CD4-positive, CD25-positive, alpha-beta regulatory T cell (primary cell): ENCODE measurements at regions not wholly inside any gene's neighbourhood (a gene's known extent, or its start where the extent isn't known, plus 50 kb on each side); places are given as distances from the start of the nearest gene placed in this dataset.

Experiments
- ATAC-seq, 2 donors: fragments of 150-1000 bp; cut with Tn5 transposase; one replicate each; pipeline ENCODE4 v1.10.0; 2021; ENCODE audit warnings: low read depth in 2 of 2, moderate number of reproducible peaks in 2 of 2, moderate library complexity in 1 of 2
- DNase-seq, 3 donors: peaks; one replicate each; pipeline versions ENCODE4 v3.0.0 to v3.0.0-alpha.2; 2012 to 2022; ENCODE audit warnings: mixed read lengths in 1 of 3
- H3K27ac ChIP-seq: one replicate; pipeline ENCODE4 v1.7.0; 2013; ENCODE audit warnings: mild to moderate bottlenecking, low read length; ENCODE audit not compliant: insufficient read depth, poor library complexity, severe bottlenecking
- H3K27me3 ChIP-seq: one replicate; pipeline ENCODE4 v1.7.0; 2013; ENCODE audit warnings: low read length; ENCODE audit not compliant: control insufficient read depth, insufficient read depth
- H3K36me3 ChIP-seq: one replicate; pipeline ENCODE4 v1.7.0; 2013; ENCODE audit warnings: mild to moderate bottlenecking, low read length, moderate library complexity; ENCODE audit not compliant: control insufficient read depth, insufficient read depth
- H3K4me1 ChIP-seq: 2 replicates; pipeline ENCODE4 v1.7.0; 2013; ENCODE audit warnings: mild to moderate bottlenecking, low read length; ENCODE audit not compliant: insufficient read depth, control insufficient read depth, poor library complexity, severe bottlenecking
- H3K4me3 ChIP-seq: one replicate; pipeline ENCODE4 v1.7.0; 2013; ENCODE audit warnings: low read depth, mild to moderate bottlenecking, low read length, moderate library complexity
- H3K9me3 ChIP-seq, 2 experiments: 1 replicate in 1 of 2; 2 replicates in 1 of 2; pipeline ENCODE4 v1.7.0; 2013; ENCODE audit warnings: low read length in 2 of 2, mild to moderate bottlenecking in 1 of 2, moderate library complexity in 1 of 2; ENCODE audit not compliant: control insufficient read depth in 2 of 2
- H3K27ac Mint-ChIP-seq, 3 donors: one replicate each; pipeline ENCODE4 v1.8.0; 2020 to 2022; ENCODE audit warnings: mild to moderate bottlenecking in 3 of 3, mixed read lengths in 3 of 3, moderate library complexity in 2 of 3
- H3K27me3 Mint-ChIP-seq: one replicate; pipeline ENCODE4 v1.8.0; 2022; ENCODE audit warnings: mild to moderate bottlenecking, mixed read lengths
- H3K36me3 Mint-ChIP-seq: one replicate; pipeline ENCODE4 v1.8.0; 2020; ENCODE audit warnings: mixed read lengths
- H3K4me1 Mint-ChIP-seq, 4 donors: one replicate each; pipeline ENCODE4 v1.8.0; 2020 to 2022; ENCODE audit warnings: mixed read lengths in 4 of 4, mild to moderate bottlenecking in 1 of 4
- H3K4me3 Mint-ChIP-seq, 4 donors: one replicate each; pipeline ENCODE4 v1.8.0; 2020 to 2022; ENCODE audit warnings: mild to moderate bottlenecking in 4 of 4, mixed read lengths in 4 of 4, moderate library complexity in 3 of 4
- H3K9me3 Mint-ChIP-seq, 7 donors: one replicate each; pipeline ENCODE4 v1.8.0; 2020 to 2022; ENCODE audit warnings: mixed read lengths in 7 of 7, mild to moderate bottlenecking in 3 of 7, moderate library complexity in 2 of 7

DNA sequence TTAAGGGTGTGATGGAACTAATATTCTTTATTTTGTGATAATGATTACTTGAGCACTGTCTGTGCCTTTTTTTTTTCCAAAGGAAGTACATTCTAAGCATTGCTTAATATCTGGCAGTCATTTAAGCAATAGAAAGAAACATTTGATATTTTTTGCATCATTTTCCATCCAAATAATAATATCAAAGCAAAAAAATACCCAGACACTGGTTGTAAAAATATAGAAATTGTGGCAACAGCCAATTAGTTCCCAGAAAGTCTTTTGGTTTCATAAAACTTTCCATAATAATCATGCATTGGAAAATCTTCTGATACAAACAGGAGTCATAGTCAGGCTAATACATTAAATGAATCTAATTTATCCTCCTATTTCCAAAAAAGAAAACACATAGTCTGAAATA, 629.3 kb upstream of the ADAMTS5 start:
- no peaks in the 10 kb centered on the region for H3K9me3 ChIP-seq
- Mint-ChIP-seq H3K4me1 (no peaks in the 10 kb centered on the region), H3K4me3 (no peak overlapping the region), H3K36me3 (no peaks in the 10 kb centered on the region), H3K27ac (no peak overlapping the region), H3K9me3 (peaks cover 2 to 14% (median 4%) of the 10 kb centered on the region in 7 donors), H3K27me3 (no peaks in the 10 kb centered on the region)
- H3K27ac ChIP-seq = no peak overlapping the region
- no peaks in the 10 kb centered on the region for H3K4me1 ChIP-seq
- H3K27me3 ChIP-seq = no peaks in the 10 kb centered on the region
- DNase-seq (no peak), ATAC-seq (no peak)
- H3K4me3 ChIP-seq = no peak overlapping the region
- H3K36me3 ChIP-seq = no peaks in the 10 kb centered on the region

DNA sequence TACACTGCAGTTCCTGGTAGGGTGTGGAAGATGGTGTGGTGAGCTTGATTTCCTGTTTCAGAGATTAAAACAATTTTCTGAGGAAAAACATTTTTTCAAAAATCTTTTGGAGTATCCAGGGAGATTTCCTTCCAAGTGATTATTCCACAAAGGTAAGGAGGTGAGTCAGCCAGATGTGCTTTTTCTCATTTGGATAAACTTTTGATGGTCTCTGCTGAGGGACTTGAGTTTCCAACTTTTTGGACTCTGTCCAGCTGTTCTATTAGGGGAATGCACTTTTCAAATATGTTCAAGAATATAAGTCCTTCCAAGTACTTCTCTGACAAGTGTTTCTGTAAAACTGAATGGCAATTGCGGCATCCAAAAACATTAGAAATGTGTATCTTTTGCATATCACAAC, 628.8 kb upstream of the ADAMTS5 start:
- no peak for DNase-seq
- Mint-ChIP-seq H3K27me3 (no peaks in the 10 kb centered on the region), H3K9me3 (peaks cover 2 to 12% (median 4%) of the 10 kb centered on the region in 7 donors), H3K4me3 (no peak overlapping the region), H3K27ac (no peak overlapping the region), H3K36me3 (no peaks in the 10 kb centered on the region), H3K4me1 (no peaks in the 10 kb centered on the region)
- Histone ChIP-seq H3K27ac (no peak overlapping the region), H3K4me3 (no peak overlapping the region), H3K27me3 (no peaks in the 10 kb centered on the region), H3K36me3 (no peaks in the 10 kb centered on the region), H3K9me3 (no peaks in the 10 kb centered on the region), H3K4me1 (no peaks in the 10 kb centered on the region)
- ATAC-seq = no peak

DNA sequence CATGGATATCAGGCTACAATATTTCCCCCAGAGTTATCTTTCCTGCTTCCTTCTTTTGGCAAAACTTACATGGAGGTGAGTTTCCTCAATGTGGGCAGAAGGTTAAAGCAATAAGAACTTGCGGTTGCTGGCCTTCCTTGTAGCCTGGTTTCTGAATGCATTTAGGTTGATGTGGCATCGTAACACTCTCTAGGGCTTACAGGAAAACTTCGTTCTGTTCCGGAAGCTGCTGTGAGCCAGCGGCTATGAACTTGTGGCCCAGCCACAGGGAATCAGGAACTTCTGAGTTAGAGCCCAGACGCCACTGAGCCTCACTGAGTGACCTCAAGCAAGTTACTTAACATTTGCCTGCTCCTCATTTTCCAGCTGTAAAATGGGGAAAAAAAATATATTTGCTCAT, 623.4 kb upstream of the ADAMTS5 start:
- ATAC-seq (no peak), DNase-seq (no peak)
- Mint-ChIP-seq H3K9me3 (peaks cover 0 to 3% (median under 1%) of the 10 kb centered on the region in 7 donors), H3K4me3 (no peak overlapping the region), H3K4me1 (no peaks in the 10 kb centered on the region), H3K27me3 (no peaks in the 10 kb centered on the region), H3K36me3 (no peaks in the 10 kb centered on the region), H3K27ac (no peak overlapping the region)
- Histone ChIP-seq H3K4me3 (no peak overlapping the region), H3K9me3 (no peaks in the 10 kb centered on the region), H3K36me3 (no peaks in the 10 kb centered on the region), H3K4me1 (no peaks in the 10 kb centered on the region), H3K27me3 (no peaks in the 10 kb centered on the region), H3K27ac (no peak overlapping the region)

DNA sequence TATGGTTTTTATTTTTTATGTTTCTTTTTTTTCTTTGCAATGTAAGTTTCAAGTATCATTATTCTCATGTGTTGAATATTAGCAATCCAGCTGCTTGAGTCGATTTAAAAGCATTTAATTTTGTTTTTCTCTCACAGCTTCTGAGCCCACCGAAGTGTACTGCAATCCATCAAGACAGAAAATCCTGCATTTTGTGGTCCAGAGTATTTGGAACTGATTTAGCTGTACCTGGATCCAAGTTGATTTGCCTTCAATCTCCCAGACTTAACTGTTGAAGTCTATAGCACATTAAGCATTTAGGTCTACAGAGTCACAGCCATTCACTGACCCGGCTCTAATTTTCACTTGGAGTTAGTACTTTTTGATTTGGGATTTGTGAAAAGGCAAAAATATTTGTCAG, 622.9 kb upstream of the ADAMTS5 start:
- H3K4me1 Mint-ChIP-seq = no peaks in the 10 kb centered on the region
- Histone ChIP-seq H3K27ac (no peak overlapping the region), H3K36me3 (no peaks in the 10 kb centered on the region), H3K4me1 (no peaks in the 10 kb centered on the region), H3K4me3 (no peak overlapping the region), H3K27me3 (no peaks in the 10 kb centered on the region), H3K9me3 (no peaks in the 10 kb centered on the region)
- H3K27me3 Mint-ChIP-seq = no peaks in the 10 kb centered on the region
- DNase-seq (no peak), ATAC-seq (no peak)
- H3K27ac Mint-ChIP-seq = no peak overlapping the region
- H3K9me3 Mint-ChIP-seq = peaks cover 0 to 4% (median under 1%) of the 10 kb centered on the region in 7 donors
- H3K36me3 Mint-ChIP-seq = no peaks in the 10 kb centered on the region
- H3K4me3 Mint-ChIP-seq = no peak overlapping the region

DNA sequence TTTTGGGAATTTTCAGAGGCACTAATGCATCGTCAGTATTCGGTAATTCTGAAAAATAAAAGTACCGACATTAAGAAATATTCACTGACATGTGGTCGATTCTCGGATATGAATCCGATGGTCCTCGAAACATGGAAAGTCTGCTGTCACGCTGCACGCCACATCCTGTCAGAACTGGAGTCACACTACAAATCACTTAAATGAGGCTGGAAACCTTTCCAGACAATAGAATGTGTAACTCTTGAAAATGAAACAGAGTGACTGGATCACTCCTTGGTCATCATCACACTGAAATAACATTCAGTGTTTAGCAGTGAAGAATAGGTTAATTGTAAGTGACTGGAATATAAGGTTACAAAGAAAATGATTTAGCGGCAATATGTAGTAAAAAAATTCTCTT, 620.1 kb upstream of the ADAMTS5 start:
- DNase-seq = no peak
- Histone ChIP-seq H3K36me3 (no peaks in the 10 kb centered on the region), H3K27me3 (no peaks in the 10 kb centered on the region), H3K27ac (no peak overlapping the region), H3K9me3 (no peaks in the 10 kb centered on the region), H3K4me3 (no peak overlapping the region), H3K4me1 (no peaks in the 10 kb centered on the region)
- Mint-ChIP-seq H3K27ac (no peak overlapping the region), H3K4me1 (no peaks in the 10 kb centered on the region), H3K9me3 (peaks cover 0 to 4% (median 2%) of the 10 kb centered on the region in 7 donors), H3K27me3 (no peaks in the 10 kb centered on the region), H3K4me3 (no peak overlapping the region), H3K36me3 (no peaks in the 10 kb centered on the region)
- no peak for ATAC-seq

DNA sequence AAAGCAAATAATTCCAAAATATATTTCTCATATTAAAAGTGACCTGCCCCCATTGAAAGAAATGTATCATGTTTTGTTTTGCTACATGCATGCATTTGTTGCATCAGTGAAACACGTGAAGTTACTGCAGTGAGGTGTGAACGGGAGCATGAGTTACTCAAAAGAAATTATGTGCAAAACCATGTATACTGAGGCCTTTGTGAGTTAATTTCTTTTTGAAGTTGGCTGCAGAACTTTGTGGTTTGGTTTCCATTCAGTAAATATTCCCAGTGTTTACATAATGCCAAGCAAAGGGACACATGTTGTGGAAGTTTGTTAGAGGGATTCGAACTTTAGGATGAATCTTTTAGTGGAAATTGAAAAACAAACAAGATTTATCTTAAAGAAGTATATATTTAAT, 619.4 kb upstream of the ADAMTS5 start:
- Histone ChIP-seq H3K36me3 (no peaks in the 10 kb centered on the region), H3K27me3 (no peaks in the 10 kb centered on the region), H3K4me1 (no peaks in the 10 kb centered on the region), H3K4me3 (no peak overlapping the region), H3K27ac (no peak overlapping the region), H3K9me3 (no peaks in the 10 kb centered on the region)
- H3K27ac Mint-ChIP-seq = no peak overlapping the region
- no peak overlapping the region for H3K4me3 Mint-ChIP-seq
- no peak for ATAC-seq
- no peaks in the 10 kb centered on the region for H3K36me3 Mint-ChIP-seq
- DNase-seq = no peak
- no peaks in the 10 kb centered on the region for H3K27me3 Mint-ChIP-seq
- no peaks in the 10 kb centered on the region for H3K4me1 Mint-ChIP-seq
- peaks cover 0 to 4% (median 2%) of the 10 kb centered on the region in 7 donors for H3K9me3 Mint-ChIP-seq

DNA sequence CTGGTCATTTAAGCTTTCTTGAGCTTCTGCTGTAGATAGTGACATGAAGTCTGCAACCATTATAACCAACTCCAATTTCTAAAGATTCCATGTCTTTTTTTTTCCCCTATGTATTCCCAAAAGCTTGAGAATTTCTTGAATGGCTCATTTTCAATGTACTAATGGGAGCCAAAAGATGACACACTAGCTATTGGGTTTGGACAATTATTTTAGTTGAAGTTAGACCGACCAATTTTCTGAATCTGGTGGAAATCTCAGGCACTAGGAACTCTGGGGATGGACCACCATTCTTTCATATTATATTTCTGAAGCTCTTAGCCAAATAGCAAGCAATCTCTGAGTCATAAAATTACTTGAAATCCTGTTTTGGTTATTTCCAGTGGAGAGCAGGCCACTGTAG, 617.4 kb upstream of the ADAMTS5 start:
- no peak overlapping the region for H3K27ac ChIP-seq
- Mint-ChIP-seq H3K36me3 (no peaks in the 10 kb centered on the region), H3K27me3 (no peaks in the 10 kb centered on the region), H3K4me1 (no peaks in the 10 kb centered on the region), H3K4me3 (no peak overlapping the region), H3K27ac (no peak overlapping the region), H3K9me3 (peaks cover 0 to 8% (median 4%) of the 10 kb centered on the region in 7 donors)
- no peaks in the 10 kb centered on the region for H3K9me3 ChIP-seq
- no peaks in the 10 kb centered on the region for H3K4me1 ChIP-seq
- H3K27me3 ChIP-seq = no peaks in the 10 kb centered on the region
- no peak overlapping the region for H3K4me3 ChIP-seq
- DNase-seq (no peak), ATAC-seq (no peak)
- H3K36me3 ChIP-seq = no peaks in the 10 kb centered on the region

DNA sequence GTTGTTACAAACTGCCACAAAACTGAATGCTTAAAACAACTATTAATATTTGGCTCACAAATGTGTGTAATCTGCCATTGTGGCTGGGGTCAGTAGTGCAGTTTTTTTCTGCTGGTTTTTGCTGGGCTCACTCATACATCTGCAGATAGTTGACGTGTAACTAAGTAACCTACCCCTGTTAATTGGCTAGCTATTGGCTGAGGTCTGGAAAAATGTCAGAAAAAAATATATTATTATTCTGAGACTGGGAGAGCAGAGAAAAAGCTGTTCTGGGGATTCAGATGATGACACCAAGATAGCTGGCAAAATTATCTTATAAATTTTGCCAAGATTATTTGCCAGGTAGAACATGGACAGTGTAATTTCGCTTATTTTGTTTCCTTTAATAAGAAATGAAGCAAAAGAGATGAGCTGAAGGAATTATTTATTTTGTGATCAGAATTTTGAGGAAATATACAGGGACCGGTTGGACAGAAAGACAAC, 616.1 kb upstream of the ADAMTS5 start:
- no peaks in the 10 kb centered on the region for H3K36me3 ChIP-seq
- peaks cover 0 to 9% (median 4%) of the 10 kb centered on the region in 7 donors for H3K9me3 Mint-ChIP-seq
- no peak overlapping the region for H3K4me3 ChIP-seq

More for the DNA sequence above, 616.1 kb upstream of the ADAMTS5 start:
- no peak overlapping the region for H3K27ac Mint-ChIP-seq
- H3K27me3 Mint-ChIP-seq = no peaks in the 10 kb centered on the region
- Histone ChIP-seq H3K9me3 (no peaks in the 10 kb centered on the region), H3K27ac (no peak overlapping the region), H3K4me1 (no peaks in the 10 kb centered on the region), H3K27me3 (no peaks in the 10 kb centered on the region)
- H3K4me3 Mint-ChIP-seq = no peak overlapping the region
- H3K36me3 Mint-ChIP-seq = no peaks in the 10 kb centered on the region
- ATAC-seq (no peak), DNase-seq (no peak)
- H3K4me1 Mint-ChIP-seq = no peaks in the 10 kb centered on the region
